Jurkat, Clone E6-1 (cell line): ENCODE measurements at regions not wholly inside any gene's neighbourhood (a gene's known extent, or its start where the extent isn't known, plus 50 kb on each side); places are given as distances from the start of the nearest gene placed in this dataset.
"Not testable (repeated sequence)": the region's sequence is repeated elsewhere in the genome, so short reads cannot be mapped to it uniquely, and the experiment has no call there.

Experiments used
- DNase-seq: peaks from one replicate; pipeline ENCODE4 v3.0.0-alpha.2; 2011; ENCODE audit warnings: low read depth, low spot score
- H3K4me3 ChIP-seq: 2 replicates; pipeline ENCODE4 v1.5.1; 2011; ENCODE audit warnings: mild to moderate bottlenecking, low read length, control low read depth, moderate library complexity

DNA sequence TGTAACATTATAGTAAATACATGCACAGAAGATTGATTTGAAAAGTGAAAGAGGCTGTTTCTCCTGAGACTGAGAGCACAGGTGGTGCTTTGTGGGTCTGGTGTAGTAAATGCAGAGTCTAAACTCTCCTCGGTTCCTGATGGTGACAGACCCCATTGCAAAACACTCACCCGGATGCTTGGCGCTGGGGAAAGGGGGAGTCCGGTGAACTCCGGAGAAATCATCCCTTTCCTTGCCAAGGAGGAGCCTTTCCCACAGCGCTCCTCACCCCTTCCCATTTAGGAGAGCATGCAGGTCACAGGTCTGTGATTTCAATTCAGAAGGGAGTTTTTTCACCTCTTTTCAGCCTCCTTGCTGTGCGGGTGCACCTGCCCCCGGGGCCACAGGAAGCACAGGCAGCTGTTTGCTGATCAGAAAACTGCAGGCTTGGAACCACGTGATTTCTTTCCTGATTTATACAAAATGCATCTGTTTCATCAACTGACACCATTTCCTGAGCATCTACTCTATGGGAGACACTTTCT lies 75.6 kb upstream of the LYZL2 start:
- peak; percentile 89 for DNase-seq
- peak overlapping the region; percentile 59 for H3K4me3 ChIP-seq

DNA sequence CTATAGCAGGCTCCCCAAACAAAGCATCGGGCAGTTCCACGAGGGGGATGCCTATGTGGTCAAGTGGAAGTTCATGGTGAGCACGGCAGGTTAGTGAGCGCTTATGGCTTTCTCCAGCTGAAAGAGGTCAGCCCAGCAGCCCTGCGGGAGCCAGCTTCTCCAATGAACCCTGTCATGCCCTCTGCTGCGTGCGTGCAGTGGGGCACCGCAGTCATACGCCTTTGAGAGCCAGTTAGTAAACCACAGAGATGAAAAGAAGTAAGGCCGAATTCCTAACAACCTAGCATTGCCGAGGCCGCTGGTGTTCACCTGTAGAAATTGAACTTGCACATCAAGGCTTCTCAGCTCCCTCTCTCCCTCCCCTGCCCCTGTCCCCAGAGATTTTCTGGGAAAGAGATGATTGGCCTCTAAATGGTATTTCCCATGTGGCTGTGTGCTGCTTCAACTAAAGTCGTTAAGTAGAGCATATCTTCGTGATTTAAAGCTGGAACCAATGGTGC lies 75.1 kb upstream of the LYZL2 start:
- peak overlapping the region; percentile 59 for H3K4me3 ChIP-seq

DNA sequence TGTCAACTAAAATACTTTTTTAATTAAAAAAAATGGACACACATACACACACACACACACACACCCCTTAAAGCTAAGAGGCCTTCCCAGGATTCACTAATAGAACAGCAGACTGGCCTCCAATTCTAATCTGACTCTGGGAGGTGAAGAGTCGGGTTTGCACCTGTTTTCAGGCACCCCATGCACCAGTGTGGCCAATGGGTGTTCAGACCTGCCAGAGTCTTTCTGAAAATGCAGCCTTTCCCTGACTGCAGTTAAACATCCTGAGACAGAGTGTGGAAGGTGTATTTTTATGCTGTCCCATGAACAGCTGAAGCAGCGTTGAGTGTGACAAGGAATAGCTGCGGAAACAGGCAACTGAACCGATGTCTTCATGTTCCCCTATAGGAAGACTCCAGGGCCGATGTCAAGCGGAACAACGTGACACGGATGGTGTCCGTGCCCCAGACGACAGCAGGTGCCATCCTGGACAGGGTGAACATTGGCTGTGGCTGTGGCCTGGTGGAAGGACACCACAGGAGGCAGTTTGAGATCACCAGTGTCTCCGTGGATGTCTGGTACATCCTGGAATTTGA lies 74.6 kb upstream of the LYZL2 start:
- peak overlapping the region; percentile 59 for H3K4me3 ChIP-seq

More for the DNA sequence above, 75.1 kb upstream of the LYZL2 start:
- peak; percentile 55 for DNase-seq

DNA sequence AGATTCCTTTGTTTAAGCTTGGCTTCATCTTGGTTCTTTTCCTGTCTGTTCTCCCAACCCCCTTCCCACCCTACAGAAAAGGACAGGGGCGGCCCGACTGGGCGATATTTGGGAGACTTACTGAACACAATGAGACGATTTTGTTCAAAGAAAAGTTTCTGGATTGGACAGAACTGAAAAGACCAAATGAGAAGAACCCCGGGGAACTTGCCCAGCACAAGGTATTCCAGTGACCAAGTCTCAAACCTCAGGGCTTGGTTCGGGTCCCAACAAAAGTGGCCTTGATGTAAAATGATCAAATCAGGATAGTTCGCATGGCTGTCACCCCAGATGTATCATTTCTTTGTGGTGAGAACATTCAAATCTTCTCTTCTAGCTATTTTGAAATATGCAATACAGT lies 73.9 kb upstream of the LYZL2 start:
- H3K4me3 ChIP-seq, DNase-seq: not testable (repeated sequence)

More for the DNA sequence above, 74.6 kb upstream of the LYZL2 start:
- peak; percentile 26 for DNase-seq

GRCh38 chr10:30702860-30703259 lies 73.3 kb upstream of the LYZL2 start:
- DNase-seq = no peak

GRCh38 chr10:30701451-30702173 lies 72.1 kb upstream of the LYZL2 start:
- peak overlapping the region; percentile 43 for H3K4me3 ChIP-seq
- peak; percentile 75 for DNase-seq

More at GRCh38 chr10:30702860-30703259, 73.3 kb upstream of the LYZL2 start:
- H3K4me3 ChIP-seq = no peak overlapping the region

DNA sequence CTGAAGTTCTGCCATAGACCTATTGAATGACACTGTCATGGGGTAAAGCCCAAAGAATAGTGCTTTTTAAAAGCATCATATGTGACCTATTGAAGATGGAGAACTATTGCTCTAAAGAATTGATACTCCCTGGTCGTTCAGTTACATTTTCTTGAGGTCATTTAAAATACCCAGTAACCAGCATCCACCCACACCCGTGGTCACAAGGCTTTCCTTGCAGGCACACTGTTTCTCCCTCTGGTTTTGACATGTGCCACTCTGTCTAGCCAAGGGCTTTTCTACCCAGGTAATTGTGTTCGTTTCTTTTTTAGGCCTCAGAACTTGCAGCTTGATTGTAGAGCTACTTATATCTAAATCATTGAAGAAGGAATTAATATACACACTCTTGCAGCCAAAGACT lies 68.3 kb upstream of the LYZL2 start:
- no peak overlapping the region for H3K4me3 ChIP-seq

DNA sequence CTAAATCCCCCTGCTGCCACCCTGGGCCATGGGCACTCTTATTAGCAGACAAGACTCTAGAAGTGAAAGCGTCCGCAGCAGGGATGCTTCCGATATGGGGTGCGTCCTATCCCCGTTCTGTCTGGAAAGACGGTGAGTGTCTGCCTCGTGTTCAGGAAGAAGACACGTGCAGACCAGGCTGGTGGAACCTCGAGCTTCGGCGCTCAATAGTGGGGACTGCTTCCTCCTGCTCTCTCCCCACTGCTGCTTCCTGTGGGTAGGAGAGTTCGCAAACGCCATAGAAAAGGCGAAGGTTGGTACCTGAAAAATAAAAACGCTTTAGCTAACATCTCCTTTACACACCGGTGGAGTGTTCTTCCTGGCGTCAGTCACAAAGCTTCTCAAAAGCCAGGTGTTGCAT lies 67.7 kb upstream of the LYZL2 start:
- not testable (repeated sequence) for H3K4me3 ChIP-seq, DNase-seq

More for the DNA sequence above, 68.3 kb upstream of the LYZL2 start:
- no peak for DNase-seq

DNA sequence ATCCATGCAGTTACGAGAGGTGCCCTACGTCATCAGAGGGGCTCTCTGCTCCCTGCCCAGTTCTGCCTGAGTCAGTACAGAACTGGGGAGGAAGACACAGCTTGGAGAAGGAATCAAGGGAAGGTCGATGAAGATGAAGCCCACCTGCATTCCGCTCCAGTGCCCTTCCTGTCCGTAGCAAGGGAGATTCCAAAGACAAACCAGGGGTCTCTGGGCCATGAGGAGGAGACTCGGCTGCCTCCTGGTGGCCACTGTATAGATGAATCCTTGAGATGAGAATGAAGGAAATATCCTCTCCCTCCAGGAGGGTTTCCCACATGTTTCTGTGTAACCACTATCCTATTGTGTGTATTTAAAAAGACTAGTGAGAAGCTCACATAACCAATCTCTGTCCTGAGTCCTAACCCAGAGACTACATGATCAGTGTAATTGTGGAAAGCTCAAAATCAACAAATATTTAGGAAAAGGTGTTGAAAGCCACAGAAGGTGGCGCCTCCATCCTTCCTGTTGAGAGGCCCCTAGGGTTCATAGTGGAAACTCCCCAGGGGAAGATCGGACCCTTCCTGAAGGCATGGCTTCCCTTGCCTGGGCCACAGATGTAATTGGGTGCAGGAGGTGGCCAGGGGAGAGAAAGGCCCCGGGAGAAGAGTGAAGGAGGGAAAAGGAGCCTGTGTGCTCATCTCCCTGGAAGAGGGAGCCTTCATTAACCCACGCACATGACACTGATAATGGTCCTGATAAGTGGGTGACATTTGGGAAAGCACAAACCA lies 67.0 kb upstream of the LYZL2 start:
- not testable (repeated sequence) for H3K4me3 ChIP-seq, DNase-seq

DNA sequence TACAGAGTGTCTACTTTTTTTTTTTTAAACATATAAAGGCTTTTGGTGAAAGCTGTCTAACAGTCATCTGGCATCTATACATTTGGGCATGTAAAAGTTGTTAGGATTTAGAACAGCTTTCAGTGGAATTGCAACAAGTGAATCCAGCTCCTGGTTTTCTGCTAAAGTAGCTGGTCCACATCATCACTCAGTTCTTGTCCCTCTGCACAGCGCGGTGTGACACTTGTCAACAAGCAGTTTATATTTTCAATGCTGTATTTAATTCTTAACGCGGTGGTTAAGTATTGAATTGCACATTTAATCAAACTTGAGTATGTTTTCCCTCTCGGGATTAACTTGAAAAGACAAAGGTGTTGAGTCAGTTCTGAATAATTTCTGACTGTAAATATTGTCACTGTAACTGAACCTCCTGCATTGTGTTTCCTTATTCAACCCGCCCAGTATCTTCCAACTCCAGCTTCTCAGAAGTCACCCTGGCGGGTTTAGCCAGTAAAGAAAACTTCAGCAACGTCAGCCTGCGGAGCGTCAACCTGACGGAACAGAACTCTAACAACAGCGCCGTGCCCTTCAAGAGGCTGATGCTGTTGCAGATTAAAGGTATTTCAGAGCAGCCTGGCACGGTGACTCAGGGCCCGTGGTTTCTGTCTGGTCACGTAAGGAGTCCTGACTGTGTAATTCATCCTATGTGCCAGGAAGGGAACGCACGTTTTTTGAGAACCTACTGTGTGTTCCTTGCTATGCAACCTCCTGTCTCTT lies 66.1 kb upstream of the LYZL2 start:
- DNase-seq, H3K4me3 ChIP-seq: not testable (repeated sequence)

- no peak overlapping the region for H3K4me3 ChIP-seq
- DNase-seq = no peak
Observed at GRCh38 chr10:30694518-30695228, 65.1 kb upstream of the LYZL2 start.

GRCh38 chr10:30691639-30692015 lies 62.1 kb upstream of the LYZL2 start:
- DNase-seq = no peak

DNA sequence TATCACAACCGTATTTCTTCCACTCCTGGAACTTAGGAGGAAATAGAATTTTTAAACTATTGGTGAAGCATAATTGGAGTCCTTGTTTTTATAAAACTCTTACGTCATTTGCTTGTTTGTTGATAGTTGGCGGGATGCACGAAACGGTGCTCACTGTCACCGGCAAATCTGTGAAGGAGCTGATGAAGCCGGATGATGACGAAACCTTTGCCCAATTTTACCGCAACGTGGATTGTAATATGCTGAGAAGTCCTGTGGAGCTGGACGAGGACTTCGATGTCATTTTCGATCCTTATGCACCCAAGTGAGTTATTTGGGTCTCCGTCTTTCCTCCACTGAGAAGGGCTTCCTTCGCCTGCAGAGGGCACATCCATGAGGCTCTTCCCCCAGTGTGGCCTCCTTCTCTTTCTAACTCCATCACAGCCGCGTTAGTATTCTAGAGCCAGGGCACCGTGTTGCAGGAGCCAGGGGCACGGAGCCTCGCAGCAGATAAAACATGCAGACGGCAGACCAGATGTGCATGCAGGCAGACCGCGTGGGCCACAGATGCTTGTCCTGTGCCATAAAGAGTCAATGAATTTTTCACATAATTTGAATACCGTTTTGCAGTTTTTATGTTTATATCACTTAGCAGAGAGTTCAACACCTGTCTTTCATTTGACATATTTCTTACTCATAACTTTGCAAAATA lies 61.5 kb upstream of the LYZL2 start:
- not testable (repeated sequence) for DNase-seq, H3K4me3 ChIP-seq

More at GRCh38 chr10:30691639-30692015, 62.1 kb upstream of the LYZL2 start:
- no peak overlapping the region for H3K4me3 ChIP-seq

DNA sequence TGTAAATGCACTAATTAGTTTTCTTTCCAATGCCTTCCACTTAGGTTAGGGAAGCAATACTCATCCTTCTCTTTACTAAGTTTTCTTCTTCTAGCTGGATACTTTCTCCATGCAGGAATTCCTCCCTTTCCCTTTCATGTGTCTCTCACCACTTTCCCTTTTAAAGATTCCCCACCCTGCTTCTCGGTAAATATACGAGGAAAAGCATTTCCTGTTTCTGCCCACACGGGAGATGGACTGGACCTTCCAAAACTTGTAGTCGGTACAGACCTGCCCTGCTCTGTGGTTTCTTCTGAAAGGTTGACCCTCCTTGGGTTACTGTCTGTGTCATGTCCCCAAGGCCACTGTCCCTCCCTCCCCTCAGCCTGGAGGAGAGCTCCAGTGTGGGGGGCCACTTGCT lies 58.9 kb upstream of the LYZL2 start:
- H3K4me3 ChIP-seq = no peak overlapping the region
- DNase-seq = no peak

GRCh38 chr10:30687698-30688213 lies 58.2 kb upstream of the LYZL2 start:
- DNase-seq = peak; percentile 34
- H3K4me3 ChIP-seq = no peak overlapping the region

GRCh38 chr10:30686708-30687107 lies 57.2 kb upstream of the LYZL2 start:
- DNase-seq = no peak

GRCh38 chr10:30683496-30683895 lies 53.9 kb upstream of the LYZL2 start:
- no peak for DNase-seq
- no peak overlapping the region for H3K4me3 ChIP-seq

More at GRCh38 chr10:30686708-30687107, 57.2 kb upstream of the LYZL2 start:
- H3K4me3 ChIP-seq = no peak overlapping the region
